Effector memory CD8-positive, alpha-beta T cell (primary cell): ENCODE measurements at regions not wholly inside any gene's neighbourhood (a gene's known extent, or its start where the extent isn't known, plus 50 kb on each side); places are given as distances from the start of the nearest gene placed in this dataset.

Experiments used
- ATAC-seq: fragments of 150-1000 bp; cut with Tn5 transposase; replicated peaks from 2 replicates; pipeline ENCODE4 v1.10.0; 2021; ENCODE audit warnings: mild to moderate bottlenecking, moderate library complexity
- DNase-seq, 3 experiments: peaks; one replicate each; pipeline ENCODE4 v3.0.0; 2021
- H3K27ac Mint-ChIP-seq, 2 donors: one replicate each; pipeline ENCODE4 v1.8.0; 2022; ENCODE audit warnings: mild to moderate bottlenecking in 2 of 2, mixed read lengths in 2 of 2, moderate library complexity in 2 of 2
- H3K27me3 Mint-ChIP-seq, 2 donors: one replicate each; pipeline ENCODE4 v1.8.0; 2022; ENCODE audit warnings: mixed read lengths in 2 of 2
- H3K36me3 Mint-ChIP-seq: one replicate; pipeline ENCODE4 v1.8.0; 2022; ENCODE audit warnings: mild to moderate bottlenecking, moderate library complexity, mixed read lengths; ENCODE audit not compliant: insufficient read depth
- H3K4me1 Mint-ChIP-seq, 2 donors: one replicate each; pipeline ENCODE4 v1.8.0; 2022; ENCODE audit warnings: low read depth in 2 of 2, mixed read lengths in 2 of 2
- H3K4me3 Mint-ChIP-seq, 2 donors: one replicate each; pipeline ENCODE4 v1.8.0; 2022; ENCODE audit warnings: mild to moderate bottlenecking in 2 of 2, mixed read lengths in 2 of 2, moderate library complexity in 2 of 2
- H3K9me3 Mint-ChIP-seq, 2 donors: one replicate each; pipeline ENCODE4 v1.8.0; 2022; ENCODE audit warnings: mixed read lengths in 2 of 2

- Mint-ChIP-seq H3K27me3 (no peaks in the 10 kb centered on the region), H3K36me3 (peaks cover 9% of the 10 kb centered on the region), H3K4me1 (peaks cover 24 to 33% of the 10 kb centered on the region in 2 donors), H3K4me3 (no peak overlapping the region), H3K27ac (peak overlapping the region in 1 of 2 donors; percentile 49), H3K9me3 (no peaks in the 10 kb centered on the region)
- ATAC-seq (no peak), DNase-seq (no peak)
These were observed 53.7 kb upstream of the TRAK1 start for GRCh38 chr3:42037318-42037945.

GRCh38 chr3:42036483-42036823, 54.7 kb upstream of the TRAK1 start:
- no peak for DNase-seq
- H3K4me3 Mint-ChIP-seq: no peak overlapping the region
- peaks cover 24 to 33% of the 10 kb centered on the region in 2 donors for H3K4me1 Mint-ChIP-seq
- ATAC-seq: no peak
- no peaks in the 10 kb centered on the region for H3K27me3 Mint-ChIP-seq
- H3K9me3 Mint-ChIP-seq: no peaks in the 10 kb centered on the region
- peaks cover 9% of the 10 kb centered on the region for H3K36me3 Mint-ChIP-seq
- H3K27ac Mint-ChIP-seq: peak overlapping the region in 1 of 2 donors; percentile 49

- no peaks in the 10 kb centered on the region for H3K9me3 Mint-ChIP-seq
These were observed 55.2 kb upstream of the TRAK1 start for GRCh38 chr3:42035816-42036482.

GRCh38 chr3:42035007-42035406, 56.1 kb upstream of the TRAK1 start:
- H3K4me1 Mint-ChIP-seq: peaks cover 24 to 28% of the 10 kb centered on the region in 2 donors
- DNase-seq (no peak), ATAC-seq (no peak)
- H3K27me3 Mint-ChIP-seq: no peaks in the 10 kb centered on the region
- H3K4me3 Mint-ChIP-seq: no peak overlapping the region
- H3K36me3 Mint-ChIP-seq: peaks cover 9% of the 10 kb centered on the region
- H3K27ac Mint-ChIP-seq: peak overlapping the region in 1 of 2 donors; percentile 52
- no peaks in the 10 kb centered on the region for H3K9me3 Mint-ChIP-seq

More at GRCh38 chr3:42035816-42036482, 55.2 kb upstream of the TRAK1 start:
- Mint-ChIP-seq H3K36me3 (peaks cover 9% of the 10 kb centered on the region), H3K4me3 (no peak overlapping the region), H3K27ac (peak overlapping the region in 1 of 2 donors; percentile 49), H3K27me3 (no peaks in the 10 kb centered on the region), H3K4me1 (peaks cover 24 to 33% of the 10 kb centered on the region in 2 donors)
- ATAC-seq (no peak), DNase-seq (no peak)

GRCh38 chr3:42033741-42034140, 57.4 kb upstream of the TRAK1 start:
- H3K27me3 Mint-ChIP-seq: no peaks in the 10 kb centered on the region
- peaks cover 9% of the 10 kb centered on the region for H3K36me3 Mint-ChIP-seq
- no peak overlapping the region for H3K4me3 Mint-ChIP-seq
- ATAC-seq (no peak), DNase-seq (no peak)
- H3K9me3 Mint-ChIP-seq: no peaks in the 10 kb centered on the region
- H3K27ac Mint-ChIP-seq: peak overlapping the region in 1 of 2 donors; percentile 8
- peaks cover 27 to 30% of the 10 kb centered on the region in 2 donors for H3K4me1 Mint-ChIP-seq

- no peak overlapping the region for H3K27ac Mint-ChIP-seq
- peaks cover 9% of the 10 kb centered on the region for H3K36me3 Mint-ChIP-seq
- no peak overlapping the region for H3K4me3 Mint-ChIP-seq
- ATAC-seq (no peak), DNase-seq (no peak)
- no peaks in the 10 kb centered on the region for H3K9me3 Mint-ChIP-seq
- peaks cover 31 to 35% of the 10 kb centered on the region in 2 donors for H3K4me1 Mint-ChIP-seq
- no peaks in the 10 kb centered on the region for H3K27me3 Mint-ChIP-seq
These were observed 58.3 kb upstream of the TRAK1 start for GRCh38 chr3:42032693-42033349.

GRCh38 chr3:42031808-42032480, 59.2 kb upstream of the TRAK1 start:
- DNase-seq: no peak
- ATAC-seq: no peak
- peaks cover 9% of the 10 kb centered on the region for H3K36me3 Mint-ChIP-seq
- H3K9me3 Mint-ChIP-seq: no peaks in the 10 kb centered on the region
- H3K27ac Mint-ChIP-seq: peak overlapping the region in 1 of 2 donors; percentile 23
- H3K27me3 Mint-ChIP-seq: no peaks in the 10 kb centered on the region
- H3K4me1 Mint-ChIP-seq: peaks cover 24 to 28% of the 10 kb centered on the region in 2 donors
- no peak overlapping the region for H3K4me3 Mint-ChIP-seq

- DNase-seq: no peak
- Mint-ChIP-seq H3K9me3 (no peaks in the 10 kb centered on the region), H3K27ac (no peak overlapping the region), H3K4me1 (peaks cover 17 to 26% of the 10 kb centered on the region in 2 donors), H3K4me3 (no peak overlapping the region), H3K27me3 (no peaks in the 10 kb centered on the region), H3K36me3 (peaks cover 4% of the 10 kb centered on the region)
- ATAC-seq: no peak
These were observed 62.7 kb upstream of the TRAK1 start for GRCh38 chr3:42028474-42028873.

- peaks cover 22 to 31% of the 10 kb centered on the region in 2 donors for H3K4me1 Mint-ChIP-seq
- no peak overlapping the region for H3K4me3 Mint-ChIP-seq
- H3K27me3 Mint-ChIP-seq: no peaks in the 10 kb centered on the region
These were observed 63.6 kb upstream of the TRAK1 start for GRCh38 chr3:42027571-42027970.

GRCh38 chr3:42025370-42026138, 63.7 kb upstream of the ULK4 start:
- no peak overlapping the region for H3K27ac Mint-ChIP-seq
- H3K9me3 Mint-ChIP-seq: no peaks in the 10 kb centered on the region
- peaks cover 31 to 40% of the 10 kb centered on the region in 2 donors for H3K4me1 Mint-ChIP-seq
- DNase-seq (no peak), ATAC-seq (no peak)
- H3K4me3 Mint-ChIP-seq: no peak overlapping the region
- H3K36me3 Mint-ChIP-seq: peaks cover 4% of the 10 kb centered on the region
- no peaks in the 10 kb centered on the region for H3K27me3 Mint-ChIP-seq

More at GRCh38 chr3:42027571-42027970, 63.6 kb upstream of the TRAK1 start:
- no peak for ATAC-seq
- DNase-seq: no peak
- H3K36me3 Mint-ChIP-seq: peaks cover 4% of the 10 kb centered on the region
- H3K9me3 Mint-ChIP-seq: no peaks in the 10 kb centered on the region
- H3K27ac Mint-ChIP-seq: no peak overlapping the region

GRCh38 chr3:42024591-42025351, 62.9 kb upstream of the ULK4 start:
- Mint-ChIP-seq H3K36me3 (peaks cover 4% of the 10 kb centered on the region), H3K4me1 (peaks cover 32 to 39% of the 10 kb centered on the region in 2 donors), H3K4me3 (no peak overlapping the region), H3K9me3 (no peaks in the 10 kb centered on the region), H3K27me3 (no peaks in the 10 kb centered on the region), H3K27ac (no peak overlapping the region)
- DNase-seq: no peak
- ATAC-seq: no peak

- Mint-ChIP-seq H3K4me1 (peaks cover 32 to 35% of the 10 kb centered on the region in 2 donors), H3K27ac (no peak overlapping the region), H3K9me3 (no peaks in the 10 kb centered on the region), H3K27me3 (no peaks in the 10 kb centered on the region), H3K4me3 (peak overlapping the region in 1 of 2 donors; percentile 36), H3K36me3 (peaks cover 4% of the 10 kb centered on the region)
- ATAC-seq: peak; percentile 51
- no peak for DNase-seq
These were observed 61.5 kb upstream of the ULK4 start for GRCh38 chr3:42023380-42023779.
